NT2/D1 (cell line): ENCODE measurements at regions not wholly inside any gene's neighbourhood (a gene's known extent, or its start where the extent isn't known, plus 50 kb on each side); places are given as distances from the start of the nearest gene placed in this dataset.

Experiments
- DNase-seq: peaks from one replicate; pipeline ENCODE4 v3.0.0-alpha.2; 2011; ENCODE audit warnings: low read depth, low spot score
- H3K27me3 ChIP-seq: 2 replicates; pipeline ENCODE4 v1.6.0; 2011; ENCODE audit warnings: mild to moderate bottlenecking; ENCODE audit not compliant: insufficient read length, insufficient read depth
- H3K36me3 ChIP-seq: 2 replicates; pipeline ENCODE4 v1.6.1; 2011; ENCODE audit warnings: mild to moderate bottlenecking, low read length, mixed read lengths; ENCODE audit not compliant: insufficient read depth, insufficient read length
- H3K4me1 ChIP-seq: 2 replicates; pipeline ENCODE4 v1.5.1; 2011; ENCODE audit not compliant: insufficient read depth, insufficient read length
- H3K4me3 ChIP-seq: 2 replicates; pipeline ENCODE4 v1.5.1; 2011; ENCODE audit warnings: low read depth; ENCODE audit not compliant: insufficient read length
- H3K9ac ChIP-seq: 2 replicates; pipeline ENCODE4 v1.6.0; 2011; ENCODE audit warnings: low read depth; ENCODE audit not compliant: insufficient read length
- H3K9me3 ChIP-seq: 2 replicates; pipeline ENCODE4 v1.5.1; 2011; ENCODE audit warnings: mild to moderate bottlenecking, low read length; ENCODE audit not compliant: insufficient read depth
- SUZ12 ChIP-seq: IDR thresholded peaks from 2 replicates; pipeline ENCODE4 v1.6.1; 2011; ENCODE audit not compliant: insufficient read length, insufficient read depth; ENCODE audit errors: extremely low read depth
- YY1 ChIP-seq: IDR thresholded peaks from 2 replicates; pipeline ENCODE4 v1.6.1; 2011; ENCODE audit not compliant: insufficient read length, insufficient read depth
- ZNF274 ChIP-seq: IDR thresholded peaks from 2 replicates; pipeline ENCODE4 v1.6.1; 2011; ENCODE audit warnings: mild to moderate bottlenecking, low read depth, low read length

DNA sequence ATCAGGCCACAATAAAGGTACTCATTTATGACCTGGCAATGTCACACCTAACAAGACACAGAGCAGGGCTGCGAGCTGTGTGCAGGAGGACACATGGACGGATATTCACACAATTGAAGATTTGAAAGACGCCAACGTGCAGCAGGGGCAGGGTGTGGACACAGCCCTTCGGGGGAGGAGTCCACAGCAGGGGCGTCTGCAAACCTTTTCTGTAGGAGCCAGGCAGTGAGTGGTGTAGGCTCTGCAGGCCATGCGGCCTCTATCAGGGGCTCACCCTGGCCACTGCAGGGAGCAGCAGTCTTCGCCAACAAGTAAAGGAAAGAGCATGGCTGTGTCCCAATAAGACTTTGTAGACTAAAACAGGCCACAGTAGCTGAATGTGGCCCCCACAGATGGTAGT is 125.7 kb upstream of the SNTG2 start:
- no peaks in the 10 kb centered on the region for H3K4me1 ChIP-seq
- TF ChIP-seq YY1 = no peak
- TF ChIP-seq ZNF274 = no peak
- no peak for TF ChIP-seq SUZ12
- H3K9me3 ChIP-seq = no peaks in the 10 kb centered on the region
- H3K27me3 ChIP-seq = no peaks in the 10 kb centered on the region
- DNase-seq = no peak
- H3K36me3 ChIP-seq = no peaks in the 10 kb centered on the region
- H3K9ac ChIP-seq = no peak overlapping the region
- no peak overlapping the region for H3K4me3 ChIP-seq

DNA sequence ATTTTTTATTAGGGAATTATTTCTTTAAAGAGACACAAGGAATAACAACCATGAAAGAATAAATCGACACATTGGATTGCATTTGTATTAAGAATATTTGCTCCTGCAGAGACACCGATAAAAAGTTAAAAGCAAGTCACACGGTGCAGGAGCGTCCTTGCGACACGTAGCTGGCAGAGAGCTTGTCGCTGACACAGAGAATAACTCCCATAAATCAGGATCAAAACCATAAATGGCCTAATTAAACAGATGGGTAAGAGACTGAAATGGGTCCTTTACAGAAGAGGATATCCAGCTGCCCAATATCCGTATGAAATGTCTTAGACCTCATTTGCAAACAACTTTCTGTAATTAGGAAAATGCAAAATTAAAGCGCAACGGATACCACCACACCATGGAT is 126.1 kb upstream of the SNTG2 start:
- H3K27me3 ChIP-seq = no peaks in the 10 kb centered on the region
- H3K36me3 ChIP-seq = no peaks in the 10 kb centered on the region
- H3K4me3 ChIP-seq = no peak overlapping the region
- TF ChIP-seq ZNF274 (no peak), YY1 (no peak), SUZ12 (no peak)
- no peaks in the 10 kb centered on the region for H3K9me3 ChIP-seq
- H3K4me1 ChIP-seq = no peaks in the 10 kb centered on the region
- H3K9ac ChIP-seq = no peak overlapping the region
- DNase-seq = no peak

- Histone ChIP-seq H3K9ac (no peak overlapping the region), H3K27me3 (no peaks in the 10 kb centered on the region), H3K4me3 (no peak overlapping the region), H3K4me1 (no peaks in the 10 kb centered on the region), H3K9me3 (no peaks in the 10 kb centered on the region), H3K36me3 (no peaks in the 10 kb centered on the region)
- DNase-seq = no peak
- TF ChIP-seq YY1 (no peak), ZNF274 (no peak), SUZ12 (no peak)
Measured at GRCh38 chr2:821546-821945, 129.1 kb upstream of the SNTG2 start.

GRCh38 chr2:819601-820000 is 131.0 kb upstream of the SNTG2 start:
- TF ChIP-seq YY1 (no peak), ZNF274 (no peak), SUZ12 (no peak)
- DNase-seq = no peak
- Histone ChIP-seq H3K9me3 (no peaks in the 10 kb centered on the region), H3K4me1 (no peaks in the 10 kb centered on the region), H3K4me3 (no peak overlapping the region), H3K36me3 (no peaks in the 10 kb centered on the region), H3K9ac (no peak overlapping the region), H3K27me3 (no peaks in the 10 kb centered on the region)

GRCh38 chr2:819121-819520 is 131.5 kb upstream of the SNTG2 start:
- no peak for TF ChIP-seq SUZ12
- no peak for TF ChIP-seq YY1
- TF ChIP-seq ZNF274 = no peak
- no peaks in the 10 kb centered on the region for H3K4me1 ChIP-seq
- H3K4me3 ChIP-seq = no peak overlapping the region

GRCh38 chr2:817336-818015 is 133.2 kb upstream of the SNTG2 start:
- no peak for DNase-seq
- TF ChIP-seq YY1 (no peak), ZNF274 (no peak), SUZ12 (no peak)
- H3K9me3 ChIP-seq = no peaks in the 10 kb centered on the region
- H3K4me3 ChIP-seq = no peak overlapping the region
- H3K4me1 ChIP-seq = no peaks in the 10 kb centered on the region
- H3K36me3 ChIP-seq = no peaks in the 10 kb centered on the region
- no peak overlapping the region for H3K9ac ChIP-seq
- no peaks in the 10 kb centered on the region for H3K27me3 ChIP-seq

More at GRCh38 chr2:819121-819520, 131.5 kb upstream of the SNTG2 start:
- H3K9ac ChIP-seq = no peak overlapping the region
- H3K36me3 ChIP-seq = no peaks in the 10 kb centered on the region
- no peaks in the 10 kb centered on the region for H3K27me3 ChIP-seq
- DNase-seq = no peak
- no peaks in the 10 kb centered on the region for H3K9me3 ChIP-seq

DNA sequence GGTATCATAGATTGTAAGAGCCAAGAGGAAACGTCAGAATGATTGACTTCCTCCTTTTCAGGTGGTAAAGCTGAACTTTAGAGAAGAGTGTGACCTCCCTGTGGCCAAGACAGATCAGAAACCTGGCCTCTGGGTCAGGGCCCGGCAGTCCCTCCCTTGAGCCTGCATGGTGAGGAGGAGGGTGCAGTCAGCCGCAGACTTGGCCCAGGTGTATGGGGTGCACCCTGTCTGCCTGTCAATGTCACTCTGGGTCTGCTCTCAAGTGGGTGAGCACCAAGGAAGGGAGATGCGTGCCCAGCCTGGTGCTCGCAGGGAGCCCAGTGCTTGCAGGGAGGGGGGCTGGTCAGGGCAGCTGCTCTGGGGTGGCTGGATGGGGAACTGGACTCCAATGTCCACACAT is 134.4 kb upstream of the SNTG2 start:
- TF ChIP-seq SUZ12 (no peak), ZNF274 (no peak)
- no peak for DNase-seq
- no peaks in the 10 kb centered on the region for H3K27me3 ChIP-seq
- no peak overlapping the region for H3K9ac ChIP-seq
- H3K4me3 ChIP-seq = no peak overlapping the region
- H3K36me3 ChIP-seq = no peaks in the 10 kb centered on the region
- peaks cover 2% of the 10 kb centered on the region for H3K4me1 ChIP-seq
- peaks cover 4% of the 10 kb centered on the region; the same call in 1 of the 2 replicates for H3K9me3 ChIP-seq
